ENCODE measurements at regions not wholly inside any gene's neighbourhood (a gene's known extent, or its start where the extent isn't known, plus 50 kb on each side); places are given as distances from the start of the nearest gene placed in this dataset.

DNA sequence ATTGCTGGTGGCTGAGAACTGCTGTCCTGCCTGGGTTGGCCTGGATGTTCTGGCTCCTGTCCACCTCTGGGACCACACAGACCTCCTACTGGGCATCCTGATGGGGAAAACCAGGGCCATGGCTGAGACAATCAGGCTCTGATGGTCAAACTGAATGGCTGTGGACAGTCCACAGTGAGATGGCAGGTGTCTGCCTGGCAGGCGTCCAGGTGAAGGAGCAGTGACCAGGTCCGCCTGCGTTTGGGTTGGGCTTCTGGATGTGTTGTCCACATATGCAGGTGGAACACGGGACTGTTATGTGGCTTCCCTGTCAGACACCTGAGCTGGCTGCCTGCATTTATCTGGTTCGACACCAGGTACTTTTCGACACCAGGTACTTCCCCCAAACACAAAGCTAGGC, 241.7 kb downstream of the BUB3 start:
- intact Hi-C loops (cut with micrococcal nuclease): no loop called here
- peaks cover 1% of the 10 kb centered on the region for H3K36me3 Mint-ChIP-seq (ENCODE audit: low read depth)
- H3K4me3 Mint-ChIP-seq: no peak overlapping the region
- TF ChIP-seq, protein P1, sequence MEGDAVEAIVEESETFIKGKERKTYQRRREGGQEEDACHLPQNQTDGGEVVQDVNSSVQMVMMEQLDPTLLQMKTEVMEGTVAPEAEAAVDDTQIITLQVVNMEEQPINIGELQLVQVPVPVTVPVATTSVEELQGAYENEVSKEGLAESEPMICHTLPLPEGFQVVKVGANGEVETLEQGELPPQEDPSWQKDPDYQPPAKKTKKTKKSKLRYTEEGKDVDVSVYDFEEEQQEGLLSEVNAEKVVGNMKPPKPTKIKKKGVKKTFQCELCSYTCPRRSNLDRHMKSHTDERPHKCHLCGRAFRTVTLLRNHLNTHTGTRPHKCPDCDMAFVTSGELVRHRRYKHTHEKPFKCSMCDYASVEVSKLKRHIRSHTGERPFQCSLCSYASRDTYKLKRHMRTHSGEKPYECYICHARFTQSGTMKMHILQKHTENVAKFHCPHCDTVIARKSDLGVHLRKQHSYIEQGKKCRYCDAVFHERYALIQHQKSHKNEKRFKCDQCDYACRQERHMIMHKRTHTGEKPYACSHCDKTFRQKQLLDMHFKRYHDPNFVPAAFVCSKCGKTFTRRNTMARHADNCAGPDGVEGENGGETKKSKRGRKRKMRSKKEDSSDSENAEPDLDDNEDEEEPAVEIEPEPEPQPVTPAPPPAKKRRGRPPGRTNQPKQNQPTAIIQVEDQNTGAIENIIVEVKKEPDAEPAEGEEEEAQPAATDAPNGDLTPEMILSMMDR (IDR thresholded peaks at IDR 0.05): no peak
- no peak for ATAC-seq
- no peaks in the 10 kb centered on the region for H3K27me3 Mint-ChIP-seq
- no peak for DNase-seq
- H3K4me1 Mint-ChIP-seq (ENCODE audit: low read depth): no peaks in the 10 kb centered on the region
- ChIA-PET CTCF (no interaction called here), POLR2A (no interaction called here)
- H3K27ac Mint-ChIP-seq: no peak overlapping the region
- peaks cover 2% of the 10 kb centered on the region for H3K9me3 Mint-ChIP-seq

DNA sequence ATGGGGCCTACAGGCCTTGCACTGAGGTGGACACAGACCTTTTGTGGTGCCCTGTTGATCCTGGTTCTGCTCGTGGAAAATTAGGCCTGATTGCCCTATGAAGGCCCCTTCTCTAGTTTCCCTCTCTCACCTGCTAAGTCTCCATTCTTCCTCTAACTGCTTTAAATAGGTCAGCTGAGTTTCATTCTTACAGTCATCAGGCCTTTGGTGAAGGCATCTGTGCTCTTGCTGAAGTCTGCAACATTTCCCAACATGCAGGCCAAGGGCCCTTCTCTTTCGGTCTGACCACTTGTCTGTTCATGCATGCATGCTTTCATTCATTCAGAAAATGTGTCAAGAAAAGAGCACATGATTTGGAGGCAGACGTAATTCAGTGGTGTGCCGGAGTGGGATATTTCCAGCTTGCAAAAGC, 244.0 kb downstream of the BUB3 start:
- Mint-ChIP-seq H3K36me3 (ENCODE audit: low read depth) (peaks cover 1% of the 10 kb centered on the region), H3K9me3 (peaks cover 2% of the 10 kb centered on the region), H3K4me1 (ENCODE audit: low read depth) (no peaks in the 10 kb centered on the region), H3K27me3 (no peaks in the 10 kb centered on the region), H3K27ac (no peak overlapping the region), H3K4me3 (no peak overlapping the region)
- DNase-seq: no peak
- ATAC-seq: no peak
- CTCF ChIA-PET: no interaction called here
- TF ChIP-seq, protein P1 (IDR thresholded peaks at IDR 0.05): no peak
- intact Hi-C loops (cut with micrococcal nuclease): no loop called here
- POLR2A ChIA-PET: no interaction called here

DNA sequence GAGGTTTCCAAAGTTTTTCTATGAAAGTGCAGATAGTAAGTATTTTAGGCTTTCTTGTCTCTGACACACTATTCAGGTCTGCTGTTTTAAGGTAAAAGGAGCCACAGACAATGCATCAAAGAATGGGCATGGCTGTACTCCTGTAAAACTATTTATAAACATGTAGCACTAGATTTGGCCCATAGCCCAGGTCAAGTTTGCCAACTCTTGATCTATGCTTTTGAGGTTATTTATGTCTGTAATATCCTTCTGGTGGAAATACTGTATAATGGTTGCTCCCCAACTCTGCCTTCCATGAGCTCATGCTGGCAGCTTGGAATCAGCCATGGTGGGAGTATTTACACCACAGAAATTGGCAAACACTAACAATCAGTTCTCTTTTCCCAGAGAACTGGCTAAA, 244.6 kb downstream of the BUB3 start:
- POLR2A ChIA-PET: no interaction called here
- H3K9me3 Mint-ChIP-seq: peaks cover 2% of the 10 kb centered on the region
- intact Hi-C loops (cut with micrococcal nuclease): no loop called here
- no peak for DNase-seq
- no peak overlapping the region for H3K4me3 Mint-ChIP-seq
- CTCF ChIA-PET: interaction anchor here (1.2 kb wide), 1 partner anchor 9 kb away, joined by 3 read pairs; no protein-coding TSS in a partner anchor
- no peaks in the 10 kb centered on the region for H3K27me3 Mint-ChIP-seq
- H3K36me3 Mint-ChIP-seq (ENCODE audit: low read depth): peaks cover 1% of the 10 kb centered on the region
- no peak overlapping the region for H3K27ac Mint-ChIP-seq
- TF ChIP-seq, protein P1 (IDR thresholded peaks at IDR 0.05): no peak
- ATAC-seq: no peak
- no peaks in the 10 kb centered on the region for H3K4me1 Mint-ChIP-seq (ENCODE audit: low read depth)

DNA sequence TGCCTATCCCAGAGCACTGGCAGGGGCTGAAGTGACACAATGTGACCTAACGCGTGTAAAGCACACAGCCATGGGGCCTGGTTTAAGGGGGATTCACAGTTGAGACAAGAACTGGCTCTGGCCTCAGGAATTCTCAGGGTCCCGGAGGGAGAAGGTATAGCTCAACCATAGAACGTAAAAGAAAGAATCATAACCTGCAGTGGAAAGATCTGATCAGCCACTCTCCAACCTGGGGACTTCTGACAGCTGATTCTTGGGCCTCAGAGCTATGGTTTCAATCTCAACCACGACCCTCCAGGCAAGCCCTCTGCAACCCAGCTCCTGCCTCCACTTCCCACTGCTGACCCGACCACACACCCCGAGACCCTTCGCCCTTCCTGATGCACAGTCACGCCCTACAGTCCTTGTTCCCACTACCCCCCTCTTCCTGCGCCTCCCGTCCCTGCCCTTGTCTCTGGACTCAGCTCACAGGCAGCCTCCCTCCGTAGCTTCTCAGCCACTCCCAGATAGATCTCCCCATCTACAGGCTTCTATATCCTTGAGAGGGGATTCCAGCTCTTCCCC, 245.2 kb downstream of the BUB3 start:
- ATAC-seq (no peak), DNase-seq (no peak)
- peaks cover 3% of the 10 kb centered on the region for H3K9me3 Mint-ChIP-seq
- H3K4me1 Mint-ChIP-seq (ENCODE audit: low read depth): no peaks in the 10 kb centered on the region
- intact Hi-C loops (cut with micrococcal nuclease): no loop called here
- H3K4me3 Mint-ChIP-seq: no peak overlapping the region
- peaks cover 1% of the 10 kb centered on the region for H3K36me3 Mint-ChIP-seq (ENCODE audit: low read depth)
- POLR2A ChIA-PET: no interaction called here
- TF ChIP-seq, protein P1 (IDR thresholded peaks at IDR 0.05): no peak
- no peaks in the 10 kb centered on the region for H3K27me3 Mint-ChIP-seq
- no peak overlapping the region for H3K27ac Mint-ChIP-seq
- CTCF ChIA-PET: interaction anchor here (1.2 kb wide), 1 partner anchor 8 kb away, joined by 3 read pairs; no protein-coding TSS in a partner anchor

DNA sequence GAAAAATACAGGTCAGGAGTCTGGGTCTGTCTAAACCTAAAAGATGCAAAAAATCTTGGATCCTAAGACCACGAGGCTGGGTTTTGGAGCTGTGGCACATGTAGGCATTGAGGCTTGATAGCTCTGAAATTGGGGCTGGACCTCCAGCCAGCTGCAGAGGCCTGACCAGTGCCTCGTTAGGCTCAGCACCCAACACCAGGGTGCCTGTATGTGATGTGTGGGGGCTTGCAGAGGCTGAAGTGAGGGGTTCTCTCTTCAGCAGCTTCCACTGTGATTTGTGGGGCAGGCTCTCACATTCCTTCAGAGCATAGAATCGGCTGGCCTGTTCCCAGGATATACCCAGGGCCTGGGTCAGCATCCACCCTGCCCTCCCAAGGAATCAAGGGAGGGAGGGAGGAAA, 247.8 kb downstream of the BUB3 start:
- TF ChIP-seq, protein P1 (IDR thresholded peaks at IDR 0.05): no peak
- DNase-seq (no peak), ATAC-seq (no peak)
- Mint-ChIP-seq H3K9me3 (peaks cover 13% of the 10 kb centered on the region), H3K27ac (no peak overlapping the region), H3K27me3 (no peaks in the 10 kb centered on the region), H3K4me1 (ENCODE audit: low read depth) (no peaks in the 10 kb centered on the region), H3K36me3 (ENCODE audit: low read depth) (no peaks in the 10 kb centered on the region), H3K4me3 (no peak overlapping the region)
- POLR2A ChIA-PET: no interaction called here
- intact Hi-C loops (cut with micrococcal nuclease): no loop called here
- CTCF ChIA-PET: interaction anchor here (1.1 kb wide), 1 partner anchor 26 kb away, joined by 3 read pairs; no protein-coding TSS in a partner anchor
